CD4-positive, alpha-beta T cell (primary cell): ENCODE measurements at regions not wholly inside any gene's neighbourhood (a gene's known extent, or its start where the extent isn't known, plus 50 kb on each side); places are given as distances from the start of the nearest gene placed in this dataset.

ENCODE experiments used
- ATAC-seq: fragments of 200-7000 bp; cut with Tn5 transposase; one replicate; pipeline ENCODE4 v1.10.0; 2022; ENCODE audit warnings: mild to moderate bottlenecking; ENCODE audit not compliant: poor library complexity
- CTCF ChIA-PET: fragments of 350-600 bp; sonication (Branson Sonifier 250); formaldehyde crosslinking; loops from one replicate; lab custom pipeline; 2021; ENCODE audit warnings: antibody characterized with exemption, inconsistent platforms; lab: Charles Lee
- POLR2A ChIA-PET: fragments of 350-600 bp; sonication (Branson Sonifier 250); formaldehyde crosslinking; loops from one replicate; lab custom pipeline; 2021; ENCODE audit warnings: antibody characterized with exemption, inconsistent platforms; lab: Charles Lee
- DNase-seq, 14 experiments: peaks; one replicate each; pipeline ENCODE4 v3.0.0-alpha.2; 2013 to 2020; ENCODE audit warnings: mixed read lengths in 2 of 14
- H3K27ac ChIP-seq, 2 donors: one replicate each; pipeline versions ENCODE4 v1.5.1 to v1.7.0; 2013; ENCODE audit warnings: low read length in 2 of 2, low read depth in 1 of 2, mild to moderate bottlenecking in 1 of 2
- H3K27me3 ChIP-seq, 2 experiments: 1 replicate in 1 of 2; 2 replicates in 1 of 2; pipeline versions ENCODE4 v1.6.1 to v1.7.0; 2013; ENCODE audit warnings: low read length in 2 of 2, control low read depth in 1 of 2, mild to moderate bottlenecking in 1 of 2, moderate library complexity in 1 of 2; ENCODE audit not compliant: insufficient read depth in 2 of 2, control insufficient read depth in 1 of 2
- H3K36me3 ChIP-seq: one replicate; pipeline ENCODE4 v1.6.1; 2013; ENCODE audit warnings: low read length, control low read depth; ENCODE audit not compliant: insufficient read depth
- H3K4me1 ChIP-seq: one replicate; pipeline ENCODE4 v1.6.1; 2013; ENCODE audit warnings: low read length, control low read depth; ENCODE audit not compliant: insufficient read depth
- H3K4me3 ChIP-seq: one replicate; pipeline ENCODE4 v1.5.1; 2013; ENCODE audit warnings: mild to moderate bottlenecking, low read length, moderate library complexity
- H3K9me3 ChIP-seq, 2 experiments: 1 replicate in 1 of 2; 2 replicates in 1 of 2; pipeline versions ENCODE4 v1.6.1 to v1.7.0; 2013; ENCODE audit warnings: low read length in 2 of 2, mild to moderate bottlenecking in 2 of 2, control low read depth in 1 of 2, moderate library complexity in 1 of 2; ENCODE audit not compliant: control insufficient read depth in 1 of 2, insufficient read depth in 1 of 2
- H3K27ac Mint-ChIP-seq: one replicate; pipeline ENCODE4 v1.8.0; 2020; ENCODE audit warnings: mixed read lengths
- H3K27me3 Mint-ChIP-seq: one replicate; pipeline ENCODE4 v1.8.0; 2021; ENCODE audit warnings: mixed read lengths
- H3K36me3 Mint-ChIP-seq: one replicate; pipeline ENCODE4 v1.8.0; 2021; ENCODE audit warnings: low read depth, mixed read lengths
- H3K4me1 Mint-ChIP-seq: one replicate; pipeline ENCODE4 v1.8.0; 2021; ENCODE audit warnings: low read depth, mixed read lengths
- H3K4me3 Mint-ChIP-seq: one replicate; pipeline ENCODE4 v1.8.0; 2020; ENCODE audit warnings: mild to moderate bottlenecking, mixed read lengths
- H3K9me3 Mint-ChIP-seq: one replicate; pipeline ENCODE4 v1.8.0; 2020; ENCODE audit warnings: mixed read lengths
- intact Hi-C, 2 experiments: fragments of 100-400 bp; cut with DNase I in 1 of 2; cut with micrococcal nuclease in 1 of 2; formaldehyde crosslinking; loops; one replicate each; pipeline versions ENCODE4 v1.15.1 to v1.9.0; 2023 to 2025; cut with DNase I, micrococcal nuclease
- TF ChIP-seq, protein P1 (sequence below): fragments of 200-600 bp; IDR thresholded peaks from one replicate; pipeline ENCODE4 v1.8.0; 2022; ENCODE audit warnings: antibody characterized with exemption, mild to moderate bottlenecking

DNA sequence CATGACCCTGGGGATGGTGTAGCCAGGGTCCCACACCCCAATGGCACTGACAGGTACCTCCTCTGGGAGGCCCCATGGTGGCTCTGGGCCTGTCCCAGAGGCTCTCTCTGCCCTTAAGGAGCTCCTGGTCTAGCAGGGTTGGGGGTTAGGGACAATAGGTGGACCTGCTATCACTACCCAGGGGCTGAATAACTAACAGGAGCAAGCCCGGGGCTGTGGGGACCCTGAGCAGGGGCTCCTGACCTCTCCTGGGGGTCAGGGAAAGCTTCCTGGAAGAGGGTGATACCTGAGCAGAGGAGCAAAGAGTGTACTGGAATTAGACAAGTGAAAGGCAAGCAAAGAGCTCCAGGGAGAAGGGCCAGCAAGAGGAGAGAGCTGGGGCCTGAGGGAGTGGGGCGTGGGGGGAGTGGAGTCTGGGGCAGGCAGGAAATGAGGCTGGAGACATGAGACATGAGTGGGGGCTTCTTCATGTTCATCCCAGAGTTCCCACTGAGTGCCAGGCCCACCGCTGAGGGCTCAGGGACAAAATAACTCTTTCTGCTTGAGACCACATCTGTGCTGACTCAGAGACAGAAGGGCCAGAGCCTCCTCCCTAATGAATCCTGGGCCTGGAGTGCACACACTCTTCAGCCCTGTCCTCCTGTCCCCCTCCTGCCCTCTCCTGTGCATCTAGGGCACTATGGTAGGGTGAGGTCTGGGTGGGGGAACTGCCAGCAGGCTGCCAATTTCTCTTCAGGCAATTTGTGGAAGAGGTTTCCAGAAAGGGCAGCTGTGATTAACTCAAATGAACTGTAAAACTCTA lies 517.6 kb downstream of the PTPRU start:
- H3K4me1 ChIP-seq = no peaks in the 10 kb centered on the region
- H3K4me3 Mint-ChIP-seq = no peak overlapping the region
- H3K27ac ChIP-seq = no peak overlapping the region
- peak in 1 of 14 experiments; percentile 12 for DNase-seq
- H3K9me3 ChIP-seq = no peaks in the 10 kb centered on the region
- H3K27me3 Mint-ChIP-seq = peaks cover 14% of the 10 kb centered on the region
- H3K36me3 ChIP-seq = no peaks in the 10 kb centered on the region
- no peaks in the 10 kb centered on the region for H3K4me1 Mint-ChIP-seq
- CTCF ChIA-PET = no interaction called here
- H3K36me3 Mint-ChIP-seq = no peaks in the 10 kb centered on the region
- TF ChIP-seq, protein P1, sequence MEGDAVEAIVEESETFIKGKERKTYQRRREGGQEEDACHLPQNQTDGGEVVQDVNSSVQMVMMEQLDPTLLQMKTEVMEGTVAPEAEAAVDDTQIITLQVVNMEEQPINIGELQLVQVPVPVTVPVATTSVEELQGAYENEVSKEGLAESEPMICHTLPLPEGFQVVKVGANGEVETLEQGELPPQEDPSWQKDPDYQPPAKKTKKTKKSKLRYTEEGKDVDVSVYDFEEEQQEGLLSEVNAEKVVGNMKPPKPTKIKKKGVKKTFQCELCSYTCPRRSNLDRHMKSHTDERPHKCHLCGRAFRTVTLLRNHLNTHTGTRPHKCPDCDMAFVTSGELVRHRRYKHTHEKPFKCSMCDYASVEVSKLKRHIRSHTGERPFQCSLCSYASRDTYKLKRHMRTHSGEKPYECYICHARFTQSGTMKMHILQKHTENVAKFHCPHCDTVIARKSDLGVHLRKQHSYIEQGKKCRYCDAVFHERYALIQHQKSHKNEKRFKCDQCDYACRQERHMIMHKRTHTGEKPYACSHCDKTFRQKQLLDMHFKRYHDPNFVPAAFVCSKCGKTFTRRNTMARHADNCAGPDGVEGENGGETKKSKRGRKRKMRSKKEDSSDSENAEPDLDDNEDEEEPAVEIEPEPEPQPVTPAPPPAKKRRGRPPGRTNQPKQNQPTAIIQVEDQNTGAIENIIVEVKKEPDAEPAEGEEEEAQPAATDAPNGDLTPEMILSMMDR = no peak
- ATAC-seq = no peak
- POLR2A ChIA-PET = no interaction called here
- H3K4me3 ChIP-seq = no peak overlapping the region
- H3K27me3 ChIP-seq = peaks cover 0 to 12% of the 10 kb centered on the region in 2 experiments
- no peaks in the 10 kb centered on the region for H3K9me3 Mint-ChIP-seq
- H3K27ac Mint-ChIP-seq = no peak overlapping the region
- intact Hi-C loops = no loop called here

DNA sequence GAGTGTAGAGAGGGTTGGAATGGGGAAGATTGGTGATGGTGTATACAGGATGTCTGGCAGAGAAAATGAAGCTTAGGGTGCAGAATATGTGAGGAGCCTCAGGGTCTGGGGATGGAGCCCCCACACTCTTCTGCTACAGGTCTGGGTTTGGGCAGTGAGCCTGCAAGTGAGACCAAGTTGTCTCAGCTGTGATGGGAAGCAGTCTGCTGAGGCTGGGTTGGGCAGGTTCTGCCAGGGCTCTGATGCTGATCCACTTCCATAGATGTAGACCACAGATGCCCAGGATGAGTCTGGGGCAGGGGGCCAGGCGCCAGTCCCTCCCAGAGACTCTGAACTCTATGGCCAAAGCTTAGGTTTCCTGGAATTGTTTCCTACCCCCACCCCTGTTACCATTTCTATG lies 516.9 kb downstream of the PTPRU start:
- Histone ChIP-seq H3K27me3 (peaks cover 0 to 12% of the 10 kb centered on the region in 2 experiments), H3K4me1 (no peaks in the 10 kb centered on the region), H3K9me3 (no peaks in the 10 kb centered on the region), H3K27ac (no peak overlapping the region), H3K36me3 (no peaks in the 10 kb centered on the region), H3K4me3 (no peak overlapping the region)
- no peak overlapping the region for H3K4me3 Mint-ChIP-seq
- DNase-seq (peak in 1 of 14 experiments; percentile 14), ATAC-seq (no peak)
- no peak overlapping the region for H3K27ac Mint-ChIP-seq
- H3K9me3 Mint-ChIP-seq = no peaks in the 10 kb centered on the region
- no peaks in the 10 kb centered on the region for H3K4me1 Mint-ChIP-seq
- CTCF ChIA-PET = no interaction called here
- intact Hi-C loops = no loop called here
- no peaks in the 10 kb centered on the region for H3K36me3 Mint-ChIP-seq
- TF ChIP-seq, protein P1 = no peak
- H3K27me3 Mint-ChIP-seq = peaks cover 14% of the 10 kb centered on the region
- POLR2A ChIA-PET = no interaction called here

DNA sequence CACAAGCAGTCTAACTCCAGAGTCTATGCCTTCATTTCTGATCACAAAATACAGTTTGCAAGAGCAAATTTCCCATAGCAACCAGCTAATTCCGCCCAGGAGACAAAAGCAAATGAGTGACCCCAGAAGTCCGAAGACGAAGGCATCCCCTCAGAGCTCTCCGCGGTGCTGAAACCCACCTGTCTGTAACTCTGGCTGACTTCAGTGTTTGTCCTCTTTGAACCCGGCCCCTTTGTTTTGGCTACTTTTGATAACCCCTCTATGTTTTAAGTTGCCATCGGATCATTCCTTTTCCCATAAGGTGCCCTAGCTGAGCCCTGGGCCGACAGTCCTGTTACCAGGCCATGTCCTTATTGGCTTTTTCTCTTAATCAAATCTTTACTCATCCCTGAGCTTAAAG lies 515.8 kb downstream of the PTPRU start:
- Histone ChIP-seq H3K36me3 (no peaks in the 10 kb centered on the region), H3K27me3 (peaks cover 0 to 12% of the 10 kb centered on the region in 2 experiments), H3K27ac (no peak overlapping the region), H3K4me3 (no peak overlapping the region), H3K9me3 (no peaks in the 10 kb centered on the region), H3K4me1 (no peaks in the 10 kb centered on the region)
- ChIA-PET CTCF (no interaction called here), POLR2A (no interaction called here)
- H3K27me3 Mint-ChIP-seq = peaks cover 14% of the 10 kb centered on the region
- H3K9me3 Mint-ChIP-seq = no peaks in the 10 kb centered on the region
- no peak for DNase-seq
- intact Hi-C loops = no loop called here
- no peaks in the 10 kb centered on the region for H3K36me3 Mint-ChIP-seq
- H3K27ac Mint-ChIP-seq = no peak overlapping the region
- TF ChIP-seq, protein P1 = no peak
- H3K4me1 Mint-ChIP-seq = no peaks in the 10 kb centered on the region
- ATAC-seq = no peak
- no peak overlapping the region for H3K4me3 Mint-ChIP-seq
